Keratinocyte (primary cell): ENCODE measurements at regions not wholly inside any gene's neighbourhood (a gene's known extent, or its start where the extent isn't known, plus 50 kb on each side); places are given as distances from the start of the nearest gene placed in this dataset.
"Not testable (repeated sequence)": the region's sequence is repeated elsewhere in the genome, so short reads cannot be mapped to it uniquely, and the experiment has no call there.

Experiments used
- DNase-seq: peaks from one replicate; pipeline ENCODE4 v3.0.0-alpha.2; 2011; ENCODE audit warnings: low read depth, missing footprints, low spot score
- FAIRE-seq: peaks from 2 replicates; lab custom pipeline; 2011; peaks lifted over from hg19 to GRCh38; lab: Jason Lieb, UNC
- H2AFZ ChIP-seq: 2 replicates; pipeline ENCODE4 v1.6.0; 2012; ENCODE audit warnings: low read length, control low read depth, inconsistent platforms; ENCODE audit not compliant: control insufficient read depth
- H3K27ac ChIP-seq: 2 replicates; pipeline ENCODE4 v1.5.1; 2011; ENCODE audit warnings: low read length; ENCODE audit not compliant: control insufficient read depth, insufficient read depth
- H3K27me3 ChIP-seq: 3 replicates; pipeline ENCODE4 v1.6.0; 2011; ENCODE audit warnings: low read length; ENCODE audit not compliant: control insufficient read depth, insufficient read depth; ENCODE audit errors: extremely low read depth
- H3K36me3 ChIP-seq, 2 experiments: 2 replicates in 1 of 2; 3 replicates in 1 of 2; pipeline ENCODE4 v1.5.1; 2011; ENCODE audit warnings: low read length in 2 of 2, mild to moderate bottlenecking in 1 of 2; ENCODE audit not compliant: control insufficient read depth in 2 of 2, insufficient read depth in 2 of 2; ENCODE audit errors: extremely low read depth in 1 of 2
- H3K4me1 ChIP-seq: 3 replicates; pipeline ENCODE4 v1.5.1; 2011; ENCODE audit warnings: low read length; ENCODE audit not compliant: control insufficient read depth, insufficient read depth; ENCODE audit errors: extremely low read depth
- H3K4me2 ChIP-seq: 3 replicates; pipeline ENCODE4 v1.6.0; 2011; ENCODE audit warnings: low read depth, low read length; ENCODE audit not compliant: control insufficient read depth, insufficient read depth; ENCODE audit errors: extremely low read depth
- H3K4me3 ChIP-seq, 3 experiments: fragments of 200-600 bp in 1 of 3; sonication (generic) in 1 of 3; 2 replicates in 2 of 3; 3 replicates in 1 of 3; pipeline ENCODE4 v1.5.1; 2011 to 2016; ENCODE audit warnings: low read length in 3 of 3, mild to moderate bottlenecking in 3 of 3, control low read depth in 2 of 3, inconsistent platforms in 1 of 3, low read depth in 1 of 3, mixed read lengths in 1 of 3, mixed run types in 1 of 3, moderate library complexity in 1 of 3; ENCODE audit not compliant: control insufficient read depth in 2 of 3, insufficient read depth in 2 of 3; ENCODE audit errors: extremely low read depth in 1 of 3
- H3K79me2 ChIP-seq: 2 replicates; pipeline ENCODE4 v1.6.0; 2012; ENCODE audit warnings: low read length; ENCODE audit not compliant: control insufficient read depth, insufficient read depth
- H3K9ac ChIP-seq: 3 replicates; pipeline ENCODE4 v1.6.0; 2011; ENCODE audit warnings: low read length; ENCODE audit not compliant: control insufficient read depth, insufficient read depth; ENCODE audit errors: extremely low read depth
- H3K9me1 ChIP-seq: 3 replicates; pipeline ENCODE4 v1.6.0; 2011; ENCODE audit warnings: low read length; ENCODE audit not compliant: control insufficient read depth, insufficient read depth; ENCODE audit errors: extremely low read depth
- H3K9me3 ChIP-seq: 2 replicates; pipeline ENCODE4 v1.5.1; 2012; ENCODE audit warnings: low read depth, low read length; ENCODE audit not compliant: control insufficient read depth
- H4K20me1 ChIP-seq: 3 replicates; pipeline ENCODE4 v1.6.0; 2011; ENCODE audit warnings: low read length; ENCODE audit not compliant: control insufficient read depth, insufficient read depth; ENCODE audit errors: extremely low read depth
- EZH2 ChIP-seq: IDR thresholded peaks from one replicate; pipeline ENCODE4 v1.6.1; 2012; ENCODE audit warnings: inconsistent platforms, mild to moderate bottlenecking, low read length, moderate library complexity
- dilution Hi-C: fragments of 300-500 bp; cut with MboI; formaldehyde crosslinking; loops from one replicate; pipeline ENCODE4 v1.7.0; 2020; ENCODE audit warnings: low sequenced_read_pairs; ENCODE audit not compliant: extremely low pct_ligation_motif_present
- TF ChIP-seq, protein P1 (sequence below), 3 experiments: IDR thresholded peaks in 1 of 3; conservative IDR thresholded peaks in 1 of 3; optimal IDR thresholded peaks in 1 of 3; 2 replicates in 2 of 3; 3 replicates in 1 of 3; pipeline versions ENCODE3 to v1.5.1; 2011; ENCODE audit warnings: low read length in 3 of 3, mild to moderate bottlenecking in 3 of 3, moderate library complexity in 2 of 3, control low read depth in 1 of 3, inconsistent platforms in 1 of 3; ENCODE audit not compliant: insufficient read depth in 2 of 3; ENCODE audit errors: extremely low read depth in 1 of 3

DNA sequence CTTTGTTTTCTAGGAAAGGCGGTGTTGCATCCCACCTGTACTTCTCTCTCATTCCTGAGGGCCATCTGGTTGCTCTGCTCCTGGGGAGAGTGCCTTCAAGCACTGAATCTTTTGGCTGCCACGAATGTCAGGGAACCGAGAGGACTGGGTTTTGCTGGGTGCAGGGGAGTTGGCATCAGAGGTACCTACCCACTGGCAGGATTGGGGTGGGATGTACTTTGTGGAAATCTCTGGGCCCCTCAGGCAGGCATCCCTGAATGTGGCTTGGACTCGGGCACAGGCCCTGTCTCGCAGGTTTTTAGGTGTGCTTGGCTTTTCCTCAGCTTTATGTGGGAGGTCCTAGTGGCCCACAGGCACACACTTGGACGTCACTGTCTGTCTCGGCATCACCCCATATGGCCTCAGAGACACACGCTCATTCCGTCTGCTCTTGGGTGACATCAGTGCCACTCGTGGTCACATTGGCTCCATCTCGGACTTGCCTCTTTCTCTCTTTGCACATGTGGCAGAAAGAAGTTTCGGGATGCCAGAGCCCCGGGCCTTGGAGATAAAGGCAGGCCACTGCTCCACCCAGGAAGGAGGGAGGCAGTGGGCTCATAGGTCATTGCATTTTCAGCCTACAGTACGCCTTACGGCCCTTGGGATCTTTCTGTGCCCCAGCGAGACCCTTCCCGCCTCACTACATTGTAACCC, 325.6 kb downstream of the ZNF716 start:
- TF ChIP-seq, protein P1, sequence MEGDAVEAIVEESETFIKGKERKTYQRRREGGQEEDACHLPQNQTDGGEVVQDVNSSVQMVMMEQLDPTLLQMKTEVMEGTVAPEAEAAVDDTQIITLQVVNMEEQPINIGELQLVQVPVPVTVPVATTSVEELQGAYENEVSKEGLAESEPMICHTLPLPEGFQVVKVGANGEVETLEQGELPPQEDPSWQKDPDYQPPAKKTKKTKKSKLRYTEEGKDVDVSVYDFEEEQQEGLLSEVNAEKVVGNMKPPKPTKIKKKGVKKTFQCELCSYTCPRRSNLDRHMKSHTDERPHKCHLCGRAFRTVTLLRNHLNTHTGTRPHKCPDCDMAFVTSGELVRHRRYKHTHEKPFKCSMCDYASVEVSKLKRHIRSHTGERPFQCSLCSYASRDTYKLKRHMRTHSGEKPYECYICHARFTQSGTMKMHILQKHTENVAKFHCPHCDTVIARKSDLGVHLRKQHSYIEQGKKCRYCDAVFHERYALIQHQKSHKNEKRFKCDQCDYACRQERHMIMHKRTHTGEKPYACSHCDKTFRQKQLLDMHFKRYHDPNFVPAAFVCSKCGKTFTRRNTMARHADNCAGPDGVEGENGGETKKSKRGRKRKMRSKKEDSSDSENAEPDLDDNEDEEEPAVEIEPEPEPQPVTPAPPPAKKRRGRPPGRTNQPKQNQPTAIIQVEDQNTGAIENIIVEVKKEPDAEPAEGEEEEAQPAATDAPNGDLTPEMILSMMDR (optimal IDR thresholded peaks at IDR 0.05 in 1 of 3, IDR thresholded peaks at IDR 0.05 in 1 of 3, conservative IDR thresholded peaks at IDR 0.05 in 1 of 3; ENCODE audit: extremely low read depth in 1 of 3, insufficient read depth in 2 of 3, low read length in 3 of 3) = no peak
- no peak for TF ChIP-seq EZH2
- DNase-seq (no peak), FAIRE-seq (no peak)
- dilution Hi-C loops = no loop called here
- H3K27ac ChIP-seq = no peak overlapping the region
- H3K4me1 ChIP-seq = no peaks in the 10 kb centered on the region
- H3K9ac ChIP-seq = no peak overlapping the region
- H4K20me1 ChIP-seq = no peaks in the 10 kb centered on the region
- no peaks in the 10 kb centered on the region for H3K79me2 ChIP-seq
- no peaks in the 10 kb centered on the region for H3K36me3 ChIP-seq
- H3K4me3 ChIP-seq = no peak overlapping the region
- no peak overlapping the region for H2AFZ ChIP-seq
- H3K4me2 ChIP-seq = no peak overlapping the region
- peaks cover 6% of the 10 kb centered on the region for H3K9me3 ChIP-seq
- H3K27me3 ChIP-seq = no peaks in the 10 kb centered on the region
- no peaks in the 10 kb centered on the region for H3K9me1 ChIP-seq

DNA sequence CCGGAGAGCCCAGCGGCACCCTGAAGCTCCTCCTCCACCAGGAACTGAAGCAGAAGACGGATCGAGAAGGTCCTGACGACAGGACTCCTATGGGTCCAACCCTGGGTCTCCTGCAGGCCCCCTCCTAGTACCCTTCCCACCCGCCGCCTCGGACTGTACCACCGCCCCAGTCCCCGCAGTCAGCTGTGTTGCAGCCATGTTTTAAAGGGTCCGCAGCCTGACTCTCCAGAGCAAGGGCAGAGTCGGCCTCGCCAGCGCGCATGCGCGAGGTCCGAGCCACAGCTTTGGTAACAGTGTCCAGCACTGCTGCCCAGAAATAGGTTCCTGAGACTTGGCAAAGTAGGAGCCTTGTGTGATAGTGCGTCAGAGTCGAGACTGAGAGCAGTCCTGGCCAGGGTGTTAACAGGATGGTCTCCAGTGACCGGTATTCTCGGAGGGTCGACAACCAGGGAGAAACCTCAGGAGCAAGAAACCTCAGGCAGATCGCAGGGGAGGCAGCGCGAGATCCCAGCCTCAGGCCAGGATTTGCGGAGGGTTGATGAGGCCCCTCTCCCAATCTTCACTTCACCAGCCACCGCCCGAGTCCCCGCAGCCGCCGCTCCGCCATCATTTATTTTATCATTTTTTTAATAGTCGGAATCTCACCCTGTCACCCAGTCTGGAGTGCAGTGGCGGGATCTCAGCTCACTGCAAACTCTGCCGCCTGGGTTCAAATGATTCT, 326.3 kb downstream of the ZNF716 start:
- DNase-seq, H3K9me1 ChIP-seq, H3K79me2 ChIP-seq, FAIRE-seq, H3K4me3 ChIP-seq, dilution Hi-C loops, H4K20me1 ChIP-seq, H3K36me3 ChIP-seq, H3K9ac ChIP-seq, H3K27me3 ChIP-seq, H2AFZ ChIP-seq, H3K4me2 ChIP-seq, H3K4me1 ChIP-seq, H3K9me3 ChIP-seq, H3K27ac ChIP-seq: not testable (repeated sequence)
